H1 (cell line): ENCODE measurements at regions not wholly inside any gene's neighbourhood (a gene's known extent, or its start where the extent isn't known, plus 50 kb on each side); places are given as distances from the start of the nearest gene placed in this dataset.

Source experiments
- CTCF ChIA-PET: fragments of 300-600 bp; sonication (Branson Sonifier 250); formaldehyde crosslinking; loops from one replicate; lab custom pipeline; 2021; ENCODE audit not compliant: partially characterized antibody; lab: Charles Lee
- POLR2A ChIA-PET: fragments of 300-600 bp; sonication (Branson Sonifier 250); formaldehyde crosslinking; loops from one replicate; lab custom pipeline; 2021; ENCODE audit warnings: inconsistent platforms; ENCODE audit not compliant: partially characterized antibody; lab: Charles Lee
- DNase-seq, 2 experiments: peaks; one replicate each; pipeline versions ENCODE4 v3.0.0 to v3.0.0-alpha.2; 2010 to 2022; ENCODE audit warnings: low spot score in 2 of 2, low read depth in 1 of 2, mixed read lengths in 1 of 2
- FAIRE-seq: peaks from 2 replicates; lab custom pipeline; 2011; peaks lifted over from hg19 to GRCh38; lab: Jason Lieb, UNC
- H2AFZ ChIP-seq: 2 replicates; pipeline ENCODE4 v1.8.1; 2012; ENCODE audit warnings: low read length, inconsistent platforms
- H2AK5ac ChIP-seq: 2 replicates; pipeline ENCODE4 v1.6.1; 2013; ENCODE audit warnings: low read depth, low read length
- H2BK120ac ChIP-seq: replicated peaks from 2 replicates; pipeline ENCODE3; 2013; ENCODE audit warnings: low read depth, low read length, inconsistent platforms
- H2BK12ac ChIP-seq: 2 replicates; pipeline ENCODE4 v1.6.1; 2013; ENCODE audit warnings: low read depth, low read length
- H2BK15ac ChIP-seq: 2 replicates; pipeline ENCODE4 v1.6.1; 2013; ENCODE audit warnings: low read length
- H2BK20ac ChIP-seq: 2 replicates; pipeline ENCODE4 v1.6.1; 2013; ENCODE audit warnings: low read length
- H2BK5ac ChIP-seq: 2 replicates; pipeline ENCODE4 v1.6.1; 2013; ENCODE audit warnings: low read depth, low read length
- H3K14ac ChIP-seq: 2 replicates; pipeline ENCODE4 v1.6.1; 2013; ENCODE audit warnings: inconsistent platforms; ENCODE audit not compliant: insufficient read length
- H3K18ac ChIP-seq: 2 replicates; pipeline ENCODE4 v1.6.1; 2013; ENCODE audit warnings: low read length; ENCODE audit errors: extremely low read depth
- H3K23ac ChIP-seq: 2 replicates; pipeline ENCODE4 v1.6.1; 2013; ENCODE audit warnings: inconsistent platforms; ENCODE audit not compliant: insufficient read length
- H3K23me2 ChIP-seq: 2 replicates; pipeline ENCODE4 v1.6.1; 2013; ENCODE audit warnings: low read depth, low read length
- H3K27ac ChIP-seq: 2 replicates; pipeline ENCODE4 v1.6.1; 2011; ENCODE audit warnings: low read depth, low read length, inconsistent platforms
- H3K27me3 ChIP-seq, 4 experiments: replicated peaks in 1 of 4; 1 replicate in 1 of 4; 2 replicates in 3 of 4; pipeline versions ENCODE4 v1.6.1 to v1.8.1; 2011 to 2013; ENCODE audit warnings: low read length in 3 of 4, mild to moderate bottlenecking in 3 of 4, inconsistent platforms in 2 of 4, mixed read lengths in 2 of 4, moderate library complexity in 1 of 4; ENCODE audit not compliant: control insufficient read depth in 3 of 4, insufficient read depth in 3 of 4; ENCODE audit errors: extremely low read depth in 1 of 4
- H3K36me3 ChIP-seq, 4 experiments: 2 replicates each; pipeline versions ENCODE4 v1.6.1 to v1.8.1; 2011 to 2013; ENCODE audit warnings: mild to moderate bottlenecking in 4 of 4, low read length in 3 of 4, moderate library complexity in 2 of 4, control low read depth in 1 of 4, inconsistent platforms in 1 of 4; ENCODE audit not compliant: insufficient read depth in 4 of 4, control insufficient read depth in 2 of 4
- H3K4ac ChIP-seq: replicated peaks from 2 replicates; pipeline ENCODE3; 2013; ENCODE audit warnings: low read length, low read depth, mixed read lengths, inconsistent platforms; ENCODE audit not compliant: insufficient read length
- H3K4me1 ChIP-seq, 4 experiments: replicated peaks in 1 of 4; 1 replicate in 1 of 4; 2 replicates in 3 of 4; pipeline versions ENCODE4 v1.6.1 to v1.8.1; 2011 to 2013; ENCODE audit warnings: low read length in 3 of 4, inconsistent platforms in 2 of 4, mixed read lengths in 1 of 4; ENCODE audit not compliant: insufficient read depth in 4 of 4, control insufficient read depth in 3 of 4
- H3K4me2 ChIP-seq, 2 experiments: 2 replicates each; pipeline versions ENCODE4 v1.6.1 to v1.8.1; 2011 to 2013; ENCODE audit warnings: low read depth in 2 of 2, low read length in 2 of 2, control low read depth in 1 of 2, inconsistent platforms in 1 of 2, mild to moderate bottlenecking in 1 of 2; ENCODE audit not compliant: insufficient read depth in 1 of 2
- H3K4me3 ChIP-seq, 4 experiments: fragments of 200-600, 300-600 bp in 1 of 4; sonication (generic), shearing (Covaris generic), sonication (Bioruptor Twin) in 1 of 4; 2 replicates each; pipeline versions ENCODE4 v1.5.1 to v1.8.1; 2011 to 2016; ENCODE audit warnings: low read length in 4 of 4, low read depth in 3 of 4, control low read depth in 2 of 4, inconsistent platforms in 2 of 4, mild to moderate bottlenecking in 2 of 4, mixed read lengths in 1 of 4, moderate library complexity in 1 of 4; ENCODE audit not compliant: insufficient read depth in 2 of 4; ENCODE audit errors: extremely low read depth in 1 of 4
- H3K56ac ChIP-seq: replicated peaks from 2 replicates; pipeline ENCODE3; 2013; ENCODE audit warnings: low read depth, mild to moderate bottlenecking, mixed read lengths, low read length, inconsistent platforms; ENCODE audit not compliant: insufficient read length
- H3K79me1 ChIP-seq: 2 replicates; pipeline ENCODE4 v1.6.1; 2013; ENCODE audit warnings: low read depth, low read length, control low read depth
- H3K79me2 ChIP-seq, 2 experiments: 2 replicates each; pipeline versions ENCODE4 v1.6.1 to v1.8.1; 2012 to 2013; ENCODE audit warnings: low read length in 2 of 2, mild to moderate bottlenecking in 2 of 2, inconsistent platforms in 1 of 2; ENCODE audit not compliant: insufficient read depth in 2 of 2, control insufficient read depth in 1 of 2
- H3K9ac ChIP-seq, 4 experiments: replicated peaks in 1 of 4; 1 replicate in 1 of 4; 2 replicates in 3 of 4; pipeline versions ENCODE4 v1.6.1 to v1.8.1; 2011 to 2013; ENCODE audit warnings: low read depth in 3 of 4, low read length in 3 of 4, control low read depth in 2 of 4, mild to moderate bottlenecking in 2 of 4, moderate library complexity in 2 of 4, inconsistent platforms in 1 of 4; ENCODE audit errors: extremely low read depth in 1 of 4
- H3K9me3 ChIP-seq, 2 experiments: 2 replicates each; pipeline versions ENCODE4 v1.6.1 to v1.8.1; 2012 to 2013; ENCODE audit warnings: mild to moderate bottlenecking in 2 of 2, moderate library complexity in 2 of 2, control low read depth in 1 of 2, inconsistent platforms in 1 of 2, low read depth in 1 of 2, low read length in 1 of 2, mixed read lengths in 1 of 2; ENCODE audit not compliant: insufficient read depth in 2 of 2
- H4K20me1 ChIP-seq, 2 experiments: replicated peaks in 1 of 2; 2 replicates each; pipeline versions ENCODE3 to v1.8.1; 2011 to 2013; ENCODE audit warnings: inconsistent platforms in 2 of 2, low read length in 2 of 2, mild to moderate bottlenecking in 1 of 2; ENCODE audit not compliant: insufficient read depth in 2 of 2, control insufficient read depth in 1 of 2
- H4K5ac ChIP-seq: 2 replicates; pipeline ENCODE4 v1.6.1; 2013; ENCODE audit warnings: low read length, low read depth, mixed read lengths, inconsistent platforms; ENCODE audit not compliant: insufficient read length
- H4K8ac ChIP-seq: 2 replicates; pipeline ENCODE4 v1.8.0; 2013; ENCODE audit warnings: mild to moderate bottlenecking, moderate library complexity, low read length, inconsistent platforms; ENCODE audit not compliant: insufficient read depth; ENCODE audit errors: extremely low read depth
- H4K91ac ChIP-seq: replicated peaks from 2 replicates; pipeline ENCODE3; 2013; ENCODE audit warnings: low read length, mixed read lengths, inconsistent platforms; ENCODE audit not compliant: insufficient read length
- ATF3 ChIP-seq: IDR thresholded peaks from 2 replicates; pipeline ENCODE4 v1.6.1; 2011; ENCODE audit warnings: low read depth, mild to moderate bottlenecking, low read length; ENCODE audit not compliant: insufficient read depth
- EGR1 ChIP-seq: IDR thresholded peaks from 2 replicates; pipeline ENCODE4 v1.6.1; 2011; ENCODE audit warnings: low read depth, low read length, borderline replicate concordance
- KDM5A ChIP-seq: fragments of 200-600 bp; IDR thresholded peaks from 2 replicates; pipeline ENCODE4 v1.7.1; 2012; ENCODE audit warnings: mild to moderate bottlenecking, low read length, inconsistent platforms, mixed read lengths
- TAF7 ChIP-seq: optimal IDR thresholded peaks from 2 replicates; pipeline ENCODE3; 2011; ENCODE audit warnings: low read depth, mild to moderate bottlenecking, inconsistent platforms, low read length, moderate library complexity, borderline replicate concordance
- WGBS, 2 experiments: shearing (Covaris generic) in 1 of 2; methylation state at CpG; one replicate each; pipeline versions ENCODE4 v1.1.6 to v1.1.7; 2013 to 2015; ENCODE audit warnings: low lambda C conversion rate in 2 of 2, mixed read lengths in 2 of 2, inconsistent platforms in 1 of 2, low coverage in 1 of 2, missing lambda C conversion rate in 1 of 2; ENCODE audit not compliant: insufficient replicate concordance in 2 of 2, insufficient coverage in 1 of 2, insufficient read length in 1 of 2; ENCODE audit errors: extremely low coverage in 1 of 2, missing lambda C conversion rate in 1 of 2; 5-methylcytosine and 5-hydroxymethylcytosine counted together

GRCh38 chr22:49090853-49091135 is 736.9 kb downstream of the BRD1 start:
- DNase-seq (no peak), FAIRE-seq (no peak)
- Histone ChIP-seq H3K27ac (no peak overlapping the region), H3K4me3 (no peak overlapping the region), H2BK15ac (no peak overlapping the region), H3K79me2 (no peaks in the 10 kb centered on the region), H3K23ac (no peak overlapping the region), H2AK5ac (no peak overlapping the region), H3K27me3 (no peaks in the 10 kb centered on the region), H3K4me2 (no peak overlapping the region), H3K4ac (no peak overlapping the region), H2BK20ac (no peak overlapping the region), H3K23me2 (no peaks in the 10 kb centered on the region), H3K56ac (no peak overlapping the region), H3K14ac (no peak overlapping the region), H3K18ac (no peak overlapping the region), H3K9me3 (no peaks in the 10 kb centered on the region), H2BK5ac (no peak overlapping the region), H4K91ac (no peak overlapping the region), H4K20me1 (peaks cover 0 to 2% of the 10 kb centered on the region in 2 experiments), H4K8ac (no peak overlapping the region), H3K79me1 (no peaks in the 10 kb centered on the region), H2BK120ac (no peak overlapping the region), H4K5ac (no peak overlapping the region), H3K9ac (no peak overlapping the region), H3K36me3 (no peaks in the 10 kb centered on the region; a peak in 1 of 8 replicates), H2AFZ (no peak overlapping the region), H2BK12ac (no peak overlapping the region), H3K4me1 (no peaks in the 10 kb centered on the region; a peak in 1 of 7 replicates)
- POLR2A ChIA-PET, result no interaction called here
- WGBS, 2 experiments, result 87% methylated on average over 10 of the region's 10 CpGs; no CpG with 5 or more reads in 1 of the 2 experiments
- CTCF ChIA-PET, result interaction anchor here (0.9 kb wide), 1 partner anchor 15 kb away, joined by 3 read pairs; no protein-coding TSS in a partner anchor
- no peak for TF ChIP-seq ATF3
- no peak for TF ChIP-seq EGR1
- TF ChIP-seq TAF7, result no peak
- no peak for TF ChIP-seq KDM5A
